Activated T-cell treated with anti-CD3 and anti-CD28 coated beads, Interleukin-2, amount 50 U/mL, for 48 hours (primary cell): ENCODE measurements at regions not wholly inside any gene's neighbourhood (a gene's known extent, or its start where the extent isn't known, plus 50 kb on each side); places are given as distances from the start of the nearest gene placed in this dataset.

Experiments
- DNase-seq, 2 experiments: peaks; one replicate each; pipeline ENCODE4 v3.0.0-alpha.2; 2020

DNA sequence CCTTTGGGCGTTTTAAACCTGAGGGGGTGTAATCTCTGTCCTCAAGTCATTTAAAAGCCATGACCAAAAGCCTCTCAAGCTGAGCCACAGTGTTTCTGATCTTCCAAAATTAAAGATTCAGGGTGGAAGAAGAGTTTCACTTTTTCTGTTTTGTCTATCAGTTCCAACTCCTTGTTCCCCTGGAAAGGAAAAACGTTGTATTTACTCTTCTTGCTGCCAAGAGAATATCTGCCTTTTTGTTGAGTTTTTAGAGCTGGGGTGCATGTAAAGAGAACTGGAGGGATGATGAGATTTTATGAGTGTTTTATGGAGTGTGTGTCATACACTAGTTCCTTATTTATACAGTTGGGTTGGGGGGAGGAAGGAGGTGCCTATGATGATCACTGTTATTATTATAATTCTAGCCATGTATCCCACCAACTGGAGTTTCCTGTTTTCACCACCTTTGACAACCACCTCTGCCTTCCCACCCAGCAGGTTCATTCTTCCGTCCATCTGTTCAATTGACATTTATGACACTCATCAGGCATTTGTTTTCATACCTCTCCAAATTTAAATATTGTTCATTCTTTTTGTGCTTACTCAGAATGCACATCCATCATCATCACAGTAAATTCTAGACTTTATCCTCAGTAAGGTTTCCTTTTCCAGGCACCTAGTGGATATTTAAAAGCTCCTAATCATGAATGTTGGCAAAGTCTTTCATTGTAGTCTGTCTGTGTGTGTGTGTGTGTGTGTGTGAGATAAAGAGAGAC lies 97.9 kb upstream of the MPDZ start:
- no peak for DNase-seq

DNA sequence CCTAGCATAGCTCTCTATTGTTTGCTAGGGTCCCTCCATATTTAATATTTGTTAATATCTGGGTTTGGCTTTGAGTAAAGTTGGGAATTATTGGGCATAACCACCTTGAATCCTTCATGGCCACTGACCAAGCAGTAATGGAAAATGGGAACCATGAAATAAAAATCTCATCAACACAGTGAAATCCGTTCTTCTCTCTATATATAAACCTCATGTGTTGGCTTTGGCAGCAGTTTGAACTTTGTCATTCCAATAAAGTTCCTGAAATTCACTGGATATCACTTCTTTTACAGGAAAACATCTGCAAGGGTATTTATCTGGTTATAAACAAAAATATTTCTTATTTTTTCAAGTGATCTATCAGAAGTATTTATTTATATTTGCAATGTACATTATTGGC lies 93.0 kb upstream of the MPDZ start:
- no peak for DNase-seq

DNA sequence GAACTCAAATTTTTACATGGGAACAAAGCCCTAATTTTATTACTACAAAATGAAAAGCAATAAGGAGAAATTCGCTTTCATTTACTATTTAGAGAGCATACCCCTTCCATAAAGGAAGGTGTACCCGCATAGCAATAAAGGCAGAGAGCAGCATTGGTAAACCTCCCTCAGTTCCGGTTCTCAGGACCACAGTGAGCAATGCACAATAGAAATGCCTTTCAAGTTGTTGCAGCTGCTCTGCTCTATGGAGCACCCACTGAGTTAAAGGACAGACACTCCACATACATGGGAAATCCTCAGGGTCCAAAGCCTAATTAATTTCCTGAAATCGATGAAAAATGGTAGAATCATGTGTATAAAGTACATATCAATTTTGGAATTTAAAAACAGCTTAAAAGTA lies 89.9 kb upstream of the MPDZ start:
- DNase-seq = no peak

DNA sequence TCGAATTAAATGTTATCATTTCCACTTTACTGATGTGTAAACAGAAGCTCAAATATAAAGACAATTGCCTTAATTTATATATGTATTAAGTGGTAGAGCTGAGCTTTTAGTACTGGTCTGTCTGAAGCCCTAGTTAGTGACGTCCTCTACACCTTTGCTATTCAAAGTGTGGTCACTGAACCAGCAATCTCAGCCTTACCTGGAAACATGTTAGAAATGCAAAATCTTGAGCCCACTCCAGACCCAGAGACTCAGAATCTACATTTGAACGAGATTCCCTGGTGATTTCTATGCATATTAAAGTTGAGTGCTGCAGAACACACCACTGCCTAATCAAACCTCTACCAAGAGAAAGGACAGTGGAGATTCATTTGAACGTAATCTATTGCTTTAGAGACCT lies 88.3 kb upstream of the MPDZ start:
- no peak for DNase-seq

DNA sequence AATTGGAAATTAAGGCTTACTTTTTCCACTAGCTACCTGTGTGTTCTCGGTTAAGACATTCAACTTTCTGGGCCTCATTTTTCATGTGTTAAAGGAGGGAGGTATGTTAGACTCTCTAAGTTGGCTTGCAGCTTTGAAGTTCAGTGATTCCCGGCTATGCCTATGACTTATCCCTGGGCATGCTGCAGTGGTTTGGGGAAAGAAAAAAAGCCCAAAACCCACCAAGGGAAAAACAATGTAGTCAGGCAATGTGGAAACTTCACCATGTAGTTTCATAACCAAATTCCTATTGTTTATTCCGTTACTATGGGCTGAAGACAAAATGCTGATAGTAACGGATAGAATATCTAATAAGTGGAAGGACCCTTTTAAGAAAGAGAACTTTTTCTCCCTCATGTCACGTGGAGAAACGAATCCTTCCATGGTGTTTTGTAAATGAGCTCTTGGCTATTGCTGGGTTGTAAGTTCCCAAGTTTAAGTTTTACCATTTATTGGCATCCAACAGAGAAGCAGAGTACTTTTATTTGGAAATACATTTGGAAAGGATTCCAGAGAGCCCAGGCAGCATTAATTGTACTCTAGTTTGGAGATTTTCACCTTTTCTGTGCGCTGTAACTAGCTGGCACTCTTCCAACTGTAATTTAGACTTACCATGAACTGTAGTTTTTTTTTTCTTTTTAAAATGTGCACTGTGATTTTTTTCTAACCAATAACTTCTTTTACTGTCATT lies 84.9 kb upstream of the MPDZ start:
- no peak for DNase-seq

DNA sequence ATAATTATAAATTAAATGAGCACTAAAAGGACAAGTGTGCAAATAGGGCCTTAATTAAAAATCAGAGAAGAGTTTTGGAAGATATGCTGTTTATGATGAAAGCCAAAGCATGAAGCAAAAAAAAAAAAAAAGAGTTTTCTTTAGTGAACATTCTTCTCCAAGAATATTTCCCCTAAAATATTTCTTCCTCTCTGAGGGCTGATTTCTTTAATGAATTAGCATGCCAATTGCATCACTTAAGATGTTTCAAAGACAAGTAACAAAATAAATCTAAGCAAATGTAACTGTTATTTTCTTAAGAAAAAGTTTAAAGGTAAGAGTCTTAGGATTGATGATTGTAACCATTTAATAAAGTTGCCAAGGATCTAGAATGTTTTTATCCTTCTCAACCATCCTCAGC lies 81.6 kb upstream of the MPDZ start:
- DNase-seq = no peak

DNA sequence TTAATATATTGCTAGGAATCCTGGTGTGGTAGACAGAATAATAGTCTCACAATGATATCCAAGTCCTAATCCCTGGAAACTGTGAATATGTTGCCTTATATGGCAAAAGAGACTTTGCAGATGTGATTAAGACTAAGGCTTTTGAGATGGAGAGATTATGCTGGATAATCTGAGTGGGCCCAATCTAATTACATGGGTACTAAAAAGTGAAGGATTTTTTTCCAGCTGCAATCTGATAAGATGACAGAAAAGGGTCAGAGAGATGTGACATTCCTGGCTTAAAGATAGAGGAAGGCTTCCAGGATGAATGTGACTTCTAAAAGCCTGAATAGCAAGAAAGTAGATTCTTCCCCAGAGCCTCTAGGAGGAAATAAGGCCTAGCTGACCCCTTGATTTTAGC lies 80.7 kb upstream of the MPDZ start:
- no peak for DNase-seq

DNA sequence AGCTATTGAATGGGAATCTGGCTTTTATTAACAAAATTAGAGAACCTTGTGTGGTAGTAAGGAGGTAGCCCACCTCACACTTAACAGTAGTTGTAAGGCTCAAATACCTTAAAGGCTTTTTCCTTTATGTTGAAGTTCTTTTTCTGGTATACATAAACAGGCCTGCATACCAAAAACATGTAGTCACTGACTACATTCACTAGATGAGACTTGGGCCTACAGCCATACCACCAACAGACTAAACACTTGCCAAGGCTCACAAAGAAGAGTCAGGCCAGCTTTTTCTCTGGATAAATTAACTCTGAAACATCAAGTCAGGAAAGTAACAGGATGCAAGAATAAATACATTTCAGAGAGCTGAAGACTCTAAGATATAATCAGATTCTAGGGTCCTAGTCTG lies 78.6 kb upstream of the MPDZ start:
- no peak for DNase-seq

DNA sequence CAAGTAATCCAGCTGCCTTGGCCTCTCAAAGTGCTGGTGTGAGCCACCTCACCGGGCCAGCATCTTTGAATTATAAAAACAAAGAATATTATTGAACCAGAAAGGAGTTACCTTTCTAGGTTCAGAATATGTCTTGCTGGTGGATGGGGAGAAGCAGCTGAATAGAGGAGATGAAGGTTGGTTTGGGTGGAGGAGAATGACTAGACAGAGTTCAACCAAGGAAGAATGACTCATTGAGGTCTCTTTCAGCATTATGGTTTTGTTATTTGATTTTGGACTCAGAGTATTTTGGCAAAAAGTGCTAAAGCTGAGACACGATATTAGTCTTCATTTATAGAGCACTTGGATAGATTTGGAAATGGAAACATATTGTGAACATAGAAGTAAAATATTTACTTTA lies 75.2 kb upstream of the MPDZ start:
- no peak for DNase-seq

DNA sequence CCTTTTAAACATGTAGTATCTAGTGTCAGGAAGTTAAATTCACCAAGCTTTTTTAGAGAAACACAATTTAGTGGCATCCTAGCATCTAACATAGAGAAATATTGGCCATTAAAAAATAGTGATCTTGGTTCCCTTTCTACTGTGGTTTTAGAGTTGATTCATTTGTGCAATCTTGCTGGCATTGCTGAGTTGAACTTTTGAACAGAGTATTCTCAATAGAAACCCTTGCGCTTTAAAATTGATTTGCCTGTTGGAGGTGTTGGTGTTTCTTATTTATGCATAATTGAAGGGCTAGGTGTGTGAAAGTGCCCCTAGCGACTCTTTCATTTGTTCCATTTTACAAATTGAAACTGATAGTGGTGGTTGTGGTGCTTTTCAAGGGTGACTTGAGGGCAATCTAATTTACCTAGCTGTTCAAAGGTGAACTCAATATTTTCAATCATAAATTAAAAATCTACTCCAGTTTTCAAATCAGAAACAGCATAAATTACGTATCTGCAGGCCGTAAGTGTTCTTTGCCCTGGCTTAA lies 73.0 kb upstream of the MPDZ start:
- DNase-seq = no peak

DNA sequence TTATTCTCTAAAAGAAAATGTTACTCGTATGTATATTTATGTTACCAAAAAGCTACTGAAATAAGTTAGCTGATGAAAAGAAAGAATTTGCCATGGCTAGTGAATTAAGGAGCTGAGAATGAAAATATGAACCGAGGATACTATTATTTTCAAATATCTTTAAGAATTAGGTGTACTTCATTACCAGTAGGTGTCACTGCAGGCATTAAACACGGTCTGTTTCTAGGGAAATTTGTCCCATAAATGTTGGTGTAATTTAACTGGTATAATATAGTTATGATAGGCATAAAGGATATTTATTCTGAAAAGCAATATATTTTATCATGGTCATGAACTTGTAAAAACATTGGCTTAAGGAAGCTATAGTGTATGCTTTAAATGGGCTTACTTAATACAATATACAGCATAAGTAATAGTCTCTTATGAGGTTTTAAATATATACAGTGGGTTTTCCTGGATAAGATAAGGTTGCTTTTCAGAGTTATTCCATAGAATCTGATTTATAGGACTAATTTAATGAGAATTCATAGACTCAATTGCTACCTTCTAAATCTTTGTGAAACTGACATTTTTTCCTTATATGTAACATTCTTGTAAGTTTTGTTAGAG lies 72.4 kb upstream of the MPDZ start:
- no peak for DNase-seq

DNA sequence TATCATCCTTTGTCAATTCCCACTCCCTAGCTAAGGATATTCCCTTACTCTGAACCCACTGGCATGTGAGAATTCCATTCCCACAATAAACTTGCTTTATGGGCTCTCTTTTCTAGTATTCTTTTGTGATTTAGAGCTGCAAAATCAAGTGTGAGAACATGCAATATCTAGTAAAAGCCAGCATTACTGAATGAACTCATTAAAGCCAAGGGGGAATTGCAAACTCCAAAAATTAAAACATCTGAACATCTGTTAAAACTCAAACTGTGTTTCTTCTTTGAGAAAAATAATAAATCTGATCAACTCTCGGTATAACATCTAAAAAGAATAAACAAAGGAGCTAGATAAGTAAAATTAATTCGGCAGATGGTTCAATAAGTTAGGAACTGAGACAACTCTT lies 53.1 kb upstream of the MPDZ start:
- DNase-seq = no peak

DNA sequence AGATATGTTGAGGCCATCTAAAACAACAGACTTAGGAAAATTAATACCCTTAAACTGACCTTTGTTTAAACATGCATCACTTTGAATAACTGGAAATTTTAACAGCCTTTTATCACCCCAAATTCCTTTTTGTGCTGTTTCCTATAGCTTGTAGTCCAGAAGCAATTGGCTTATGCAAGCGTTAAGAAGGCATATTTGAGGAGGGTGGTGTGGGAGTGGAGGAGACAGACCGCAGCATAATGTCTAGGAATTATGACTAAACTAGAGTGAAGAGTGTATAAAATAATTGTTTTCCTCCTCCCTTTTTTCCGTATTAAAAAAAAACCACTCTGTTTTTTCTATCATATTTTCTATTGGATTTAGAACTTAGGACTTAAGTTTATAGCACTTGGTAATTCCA lies 51.8 kb upstream of the MPDZ start:
- no peak for DNase-seq

DNA sequence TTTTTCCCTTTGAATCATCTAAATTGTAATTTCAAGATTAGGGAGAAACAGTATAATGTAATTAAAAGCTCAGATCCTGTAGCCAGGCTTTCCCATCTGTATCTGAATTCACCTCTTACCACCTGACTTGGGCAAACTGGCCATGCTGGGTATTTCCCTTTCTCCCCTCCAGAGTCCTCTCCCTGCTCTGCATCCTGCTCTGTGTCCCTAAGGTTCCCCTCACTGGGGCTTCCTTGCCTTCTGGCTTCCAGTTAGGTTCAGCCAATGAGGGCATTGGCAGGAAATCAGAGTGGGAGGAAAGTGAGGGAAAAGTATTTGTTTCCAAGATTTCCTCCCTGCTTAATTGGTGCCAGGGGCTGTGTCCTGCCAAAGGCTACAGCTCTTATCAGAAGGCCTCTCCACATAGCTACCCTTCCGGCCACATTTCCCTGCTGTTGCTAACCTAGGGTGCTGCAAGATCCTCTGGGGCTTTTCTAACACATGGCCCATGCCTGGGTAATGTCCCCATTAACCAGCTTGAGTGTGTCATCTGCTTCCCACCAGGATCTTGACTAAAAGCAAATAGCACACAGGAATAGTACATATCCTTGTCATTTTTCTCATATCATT lies 51.0 kb upstream of the MPDZ start:
- no peak for DNase-seq
